CD14-positive monocyte (primary cell): ENCODE measurements at regions not wholly inside any gene's neighbourhood (a gene's known extent, or its start where the extent isn't known, plus 50 kb on each side); places are given as distances from the start of the nearest gene placed in this dataset.

Experiments used
- DNase-seq, 3 donors: peaks; one replicate each; pipeline ENCODE4 v3.0.0-alpha.2; 2011 to 2022
- H2AFZ ChIP-seq: 2 replicates; pipeline ENCODE4 v1.6.0; 2012; ENCODE audit warnings: mild to moderate bottlenecking, low read depth, low read length, inconsistent platforms; ENCODE audit not compliant: insufficient read depth, poor library complexity, severe bottlenecking
- H3K27ac ChIP-seq, 2 donors: 1 replicate in 1 of 2; 2 replicates in 1 of 2; pipeline ENCODE4 v1.5.1; 2012 to 2013; ENCODE audit warnings: low read length in 2 of 2, control low read depth in 1 of 2, inconsistent platforms in 1 of 2, low read depth in 1 of 2, mild to moderate bottlenecking in 1 of 2
- H3K27me3 ChIP-seq, 2 donors: one replicate each; pipeline versions ENCODE4 v1.6.0 to v1.6.1; 2011 to 2013; ENCODE audit warnings: low read length in 2 of 2; ENCODE audit not compliant: control insufficient read depth in 2 of 2, insufficient read depth in 2 of 2
- H3K36me3 ChIP-seq, 2 donors: replicated peaks in 1 of 2; 1 replicate in 1 of 2; 2 replicates in 1 of 2; pipeline versions ENCODE4 v1.5.1 to v1.6.1; 2012 to 2013; ENCODE audit warnings: low read length in 2 of 2, control low read depth in 1 of 2, inconsistent platforms in 1 of 2, mild to moderate bottlenecking in 1 of 2; ENCODE audit not compliant: insufficient read depth in 2 of 2, control insufficient read depth in 1 of 2
- H3K4me1 ChIP-seq, 2 donors: 1 replicate in 1 of 2; 2 replicates in 1 of 2; pipeline versions ENCODE4 v1.5.1 to v1.6.1; 2012 to 2013; ENCODE audit warnings: low read length in 2 of 2, control low read depth in 1 of 2, inconsistent platforms in 1 of 2, mild to moderate bottlenecking in 1 of 2, moderate library complexity in 1 of 2; ENCODE audit not compliant: insufficient read depth in 2 of 2, control insufficient read depth in 1 of 2
- H3K4me2 ChIP-seq: replicated peaks from 2 replicates; pipeline ENCODE3; 2012; ENCODE audit warnings: low read length, moderate library complexity, mild to moderate bottlenecking; ENCODE audit not compliant: poor library complexity, severe bottlenecking; ENCODE audit errors: extremely low read depth
- H3K4me3 ChIP-seq, 3 experiments: fragments of 200-600 bp in 1 of 3; sonication (generic) in 1 of 3; replicated peaks in 1 of 3; 1 replicate in 2 of 3; 2 replicates in 1 of 3; pipeline ENCODE4 v1.5.1; 2011 to 2013; ENCODE audit warnings: low read length in 3 of 3, mild to moderate bottlenecking in 3 of 3, control low read depth in 2 of 3, low read depth in 2 of 3, inconsistent platforms in 1 of 3, moderate library complexity in 1 of 3
- H3K79me2 ChIP-seq: 2 replicates; pipeline ENCODE4 v1.6.0; 2012; ENCODE audit warnings: mild to moderate bottlenecking, control low read depth, inconsistent platforms, low read length, moderate library complexity; ENCODE audit not compliant: insufficient read depth
- H3K9ac ChIP-seq: 2 replicates; pipeline ENCODE4 v1.6.0; 2017; ENCODE audit warnings: low read length, mild to moderate bottlenecking; ENCODE audit not compliant: insufficient read depth, poor library complexity, severe bottlenecking
- H3K9me3 ChIP-seq, 2 donors: replicated peaks in 1 of 2; 1 replicate in 1 of 2; 2 replicates in 1 of 2; pipeline versions ENCODE4 v1.5.1 to v1.6.1; 2012 to 2013; ENCODE audit warnings: low read length in 2 of 2, control low read depth in 1 of 2; ENCODE audit not compliant: control insufficient read depth in 1 of 2, insufficient read depth in 1 of 2
- H4K20me1 ChIP-seq: 2 replicates; pipeline ENCODE4 v1.6.0; 2012; ENCODE audit warnings: mild to moderate bottlenecking, low read length, control low read depth, moderate library complexity; ENCODE audit not compliant: insufficient read depth
- H3K27ac Mint-ChIP-seq, 7 donors: one replicate each; pipeline ENCODE4 v1.8.0; 2020; ENCODE audit warnings: mild to moderate bottlenecking in 7 of 7, mixed read lengths in 7 of 7, moderate library complexity in 6 of 7, inconsistent platforms in 2 of 7
- H3K27me3 Mint-ChIP-seq, 3 donors: one replicate each; pipeline ENCODE4 v1.8.0; 2021 to 2022; ENCODE audit warnings: low read depth in 3 of 3, mild to moderate bottlenecking in 3 of 3, mixed read lengths in 3 of 3, moderate library complexity in 3 of 3, inconsistent platforms in 1 of 3
- H3K36me3 Mint-ChIP-seq, 2 donors: one replicate each; pipeline ENCODE4 v1.8.0; 2020; ENCODE audit warnings: mixed read lengths in 2 of 2, inconsistent platforms in 1 of 2, mild to moderate bottlenecking in 1 of 2
- H3K4me1 Mint-ChIP-seq: one replicate; pipeline ENCODE4 v1.8.0; 2020; ENCODE audit warnings: mild to moderate bottlenecking, mixed read lengths
- H3K4me3 Mint-ChIP-seq, 2 donors: one replicate each; pipeline ENCODE4 v1.8.0; 2020; ENCODE audit warnings: mild to moderate bottlenecking in 2 of 2, mixed read lengths in 2 of 2, moderate library complexity in 1 of 2
- H3K9me3 Mint-ChIP-seq, 7 donors: one replicate each; pipeline ENCODE4 v1.8.0; 2020 to 2022; ENCODE audit warnings: mixed read lengths in 7 of 7, mild to moderate bottlenecking in 6 of 7, moderate library complexity in 6 of 7, inconsistent platforms in 2 of 7
- CTCF ChIP-seq: fragments of 200-600 bp; IDR thresholded peaks from one replicate; pipeline ENCODE4 v1.8.0; 2022; ENCODE audit warnings: antibody characterized with exemption, mild to moderate bottlenecking
- WGBS: methylation state at CpG from one replicate; pipeline ENCODE4 v1.1.5; 2013; ENCODE audit warnings: missing lambda C conversion rate; ENCODE audit not compliant: insufficient coverage; 5-methylcytosine and 5-hydroxymethylcytosine counted together
- intact Hi-C, 2 donors: fragments of 100-400 bp; cut with micrococcal nuclease; formaldehyde crosslinking; loops; one replicate each; pipeline versions ENCODE4 v1.15.0 to v1.15.1; 2023

GRCh38 chr13:44649834-44650233 is 73.7 kb upstream of the TSC22D1 start:
- Mint-ChIP-seq H3K27me3 (peaks cover 0 to 13% (median 3%) of the 10 kb centered on the region in 3 donors), H3K4me1 (no peaks in the 10 kb centered on the region), H3K9me3 (peaks cover 0 to 4% (median 0%) of the 10 kb centered on the region in 7 donors), H3K27ac (no peak overlapping the region), H3K36me3 (no peaks in the 10 kb centered on the region), H3K4me3 (no peak overlapping the region)
- Histone ChIP-seq H3K27ac (no peak overlapping the region), H4K20me1 (no peaks in the 10 kb centered on the region), H3K27me3 (no peaks in the 10 kb centered on the region), H3K9ac (no peak overlapping the region), H3K4me2 (no peak overlapping the region), H3K79me2 (no peaks in the 10 kb centered on the region), H3K9me3 (no peaks in the 10 kb centered on the region), H3K4me1 (no peaks in the 10 kb centered on the region), H3K4me3 (no peak overlapping the region), H2AFZ (no peak overlapping the region), H3K36me3 (no peaks in the 10 kb centered on the region)
- intact Hi-C loops, result loop anchor here in 1 of 2 donors (10.0 kb wide), 1 partner anchor 165 kb away; no protein-coding TSS in a partner anchor
- no peak for TF ChIP-seq CTCF
- no peak for DNase-seq

GRCh38 chr13:44649104-44649428 is 72.9 kb upstream of the TSC22D1 start:
- intact Hi-C loops, result loop anchor here in 1 of 2 donors (10.0 kb wide), 1 partner anchor 164 kb away; no protein-coding TSS in a partner anchor
- no peaks in the 10 kb centered on the region for H3K27me3 ChIP-seq
- H3K79me2 ChIP-seq, result no peaks in the 10 kb centered on the region
- no peak overlapping the region for H3K27ac ChIP-seq
- peaks cover 0 to 13% (median 3%) of the 10 kb centered on the region in 3 donors for H3K27me3 Mint-ChIP-seq
- H3K4me1 Mint-ChIP-seq, result no peaks in the 10 kb centered on the region
- no peaks in the 10 kb centered on the region for H3K4me1 ChIP-seq
- no peak for DNase-seq
- H3K4me3 Mint-ChIP-seq, result no peak overlapping the region
- H3K36me3 Mint-ChIP-seq, result no peaks in the 10 kb centered on the region
- no peak overlapping the region for H2AFZ ChIP-seq
- no peaks in the 10 kb centered on the region for H3K36me3 ChIP-seq
- no peak overlapping the region for H3K9ac ChIP-seq
- no peaks in the 10 kb centered on the region for H3K9me3 ChIP-seq
- no peak overlapping the region for H3K4me2 ChIP-seq
- peaks cover 0 to 2% (median 0%) of the 10 kb centered on the region in 7 donors for H3K9me3 Mint-ChIP-seq
- H3K27ac Mint-ChIP-seq, result no peak overlapping the region
- no peak overlapping the region for H3K4me3 ChIP-seq
- no peak for TF ChIP-seq CTCF
- no CpG with 5 or more reads among the region's 3 CpGs for WGBS
- H4K20me1 ChIP-seq, result no peaks in the 10 kb centered on the region
